HG03196 (cell line): ENCODE measurements at regions not wholly inside any gene's neighbourhood (a gene's known extent, or its start where the extent isn't known, plus 50 kb on each side); places are given as distances from the start of the nearest gene placed in this dataset.
"Not testable (repeated sequence)": the region's sequence is repeated elsewhere in the genome, so short reads cannot be mapped to it uniquely, and the experiment has no call there.

Source experiments
- ATAC-seq: cut with Tn5 transposase; IDR thresholded peaks from one replicate; pipeline ENCODE4 v1.9.1; 2021; ENCODE audit not compliant: unreplicated experiment

GRCh38 chr10:121357401-121357800 lies 240.8 kb downstream of the FGFR2 start:
- ATAC-seq: no peak

GRCh38 chr10:121362026-121362425 lies 236.2 kb downstream of the FGFR2 start:
- no peak for ATAC-seq

DNA sequence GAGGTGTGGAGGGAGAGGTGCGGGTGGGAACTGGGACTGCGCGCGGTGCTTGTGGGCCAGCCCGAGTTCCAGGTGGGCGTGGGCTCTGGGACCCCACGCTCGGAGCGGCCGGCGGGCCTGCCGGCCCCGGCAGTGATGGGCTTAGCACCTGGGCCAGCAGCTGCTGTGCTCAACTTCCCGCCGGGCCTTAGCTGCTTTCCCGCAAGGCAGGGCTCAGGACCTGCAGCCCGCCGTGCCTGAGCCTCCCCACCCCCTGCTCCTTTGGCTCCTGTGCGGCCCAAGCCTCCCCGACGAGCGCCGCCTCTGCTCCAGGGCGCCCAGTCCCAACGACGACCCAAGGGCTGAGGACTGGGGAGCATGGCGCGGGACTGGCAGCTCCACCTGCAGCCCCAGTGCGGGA lies 232.7 kb downstream of the FGFR2 start:
- no peak for ATAC-seq

- ATAC-seq: no peak
Observed at GRCh38 chr10:121368347-121369025, 229.8 kb downstream of the FGFR2 start.

GRCh38 chr10:121369616-121370015 lies 228.6 kb downstream of the FGFR2 start:
- ATAC-seq: no peak

GRCh38 chr10:121371836-121372235 lies 226.4 kb downstream of the FGFR2 start:
- no peak for ATAC-seq

GRCh38 chr10:121373411-121373810 lies 224.8 kb downstream of the FGFR2 start:
- no peak for ATAC-seq

DNA sequence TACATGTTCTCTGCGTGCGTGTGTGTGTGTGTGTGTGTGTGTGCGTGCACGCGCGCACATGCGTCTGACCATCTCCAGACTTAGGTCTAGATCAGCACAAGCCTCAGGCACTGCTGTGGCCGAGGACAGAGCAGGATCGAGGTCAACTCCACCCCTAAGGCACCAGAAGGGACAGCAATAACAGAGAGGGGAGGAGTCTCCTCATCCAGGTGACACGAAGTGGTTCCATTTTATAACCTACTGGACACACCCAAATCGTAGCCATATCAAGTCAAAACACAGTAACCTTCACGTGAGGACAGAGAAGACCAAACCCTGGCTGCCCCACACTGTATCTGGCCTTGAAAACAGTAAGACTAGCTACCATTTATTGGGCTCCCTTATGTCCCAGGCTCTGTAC lies 224.1 kb downstream of the FGFR2 start:
- no peak for ATAC-seq

DNA sequence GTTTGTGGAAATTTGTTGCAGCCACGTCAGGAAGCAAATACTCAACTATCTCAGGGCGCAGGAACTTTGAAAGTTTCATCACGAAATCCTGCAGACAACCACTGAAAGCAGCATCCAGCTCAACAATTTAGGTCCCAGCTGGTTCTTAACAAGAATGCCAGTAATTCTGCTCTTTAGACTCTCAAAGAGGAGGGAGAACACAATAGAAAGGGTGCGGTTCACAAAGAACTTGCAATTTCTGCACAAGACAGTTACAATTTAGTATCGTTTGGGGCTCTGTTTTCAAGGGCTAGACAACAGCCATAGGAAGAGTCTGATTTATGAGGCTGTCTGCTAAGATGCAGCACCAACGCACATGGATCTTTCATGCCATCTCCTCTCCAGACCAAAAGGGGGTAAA lies 223.1 kb downstream of the FGFR2 start:
- no peak for ATAC-seq

DNA sequence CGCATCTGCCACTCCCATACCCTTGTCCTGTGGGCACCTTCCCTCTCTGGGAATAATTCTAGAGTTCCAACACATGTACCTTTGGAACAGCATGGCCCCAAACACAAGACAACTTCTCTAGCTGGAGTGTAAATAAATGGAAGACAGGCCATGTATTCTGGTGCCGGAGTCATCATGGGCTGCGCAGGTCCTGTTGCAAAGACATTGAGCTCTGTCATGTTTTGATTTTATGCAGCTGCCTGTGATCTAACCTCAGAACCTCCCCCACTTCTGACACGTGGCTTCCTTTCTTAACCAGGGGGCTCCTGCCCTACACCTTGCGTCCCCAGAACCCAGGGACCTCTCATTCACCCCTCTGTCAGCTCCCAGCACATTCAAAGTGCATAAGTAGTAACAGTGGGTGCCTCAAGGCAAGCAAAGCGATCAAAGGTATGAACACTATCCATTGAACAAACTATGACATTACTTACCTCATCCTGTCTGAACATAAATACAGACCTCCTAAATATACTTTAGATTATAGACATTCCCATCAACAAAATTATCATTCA lies 219.9 kb downstream of the FGFR2 start:
- no peak for ATAC-seq

GRCh38 chr10:121379013-121379412 lies 219.2 kb downstream of the FGFR2 start:
- ATAC-seq: no peak

DNA sequence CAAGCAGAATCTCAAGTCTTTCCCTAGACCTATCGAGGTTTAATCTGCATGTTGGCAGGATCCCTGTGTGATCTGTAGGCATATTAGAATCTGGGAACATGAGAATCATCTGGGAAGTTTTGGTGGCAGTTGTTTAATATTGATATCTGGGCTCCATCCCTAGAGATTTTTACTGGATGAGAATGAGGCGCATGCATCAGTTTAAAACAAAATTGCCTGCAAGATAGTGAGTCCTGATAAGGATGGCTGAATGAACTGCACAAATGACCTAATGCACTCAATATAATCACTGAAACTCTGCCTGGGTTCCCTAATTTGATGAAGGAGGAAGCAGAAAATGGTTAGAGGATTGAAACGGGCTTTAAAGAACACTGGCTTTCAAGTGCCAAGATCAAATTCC lies 218.0 kb downstream of the FGFR2 start:
- no peak for ATAC-seq

DNA sequence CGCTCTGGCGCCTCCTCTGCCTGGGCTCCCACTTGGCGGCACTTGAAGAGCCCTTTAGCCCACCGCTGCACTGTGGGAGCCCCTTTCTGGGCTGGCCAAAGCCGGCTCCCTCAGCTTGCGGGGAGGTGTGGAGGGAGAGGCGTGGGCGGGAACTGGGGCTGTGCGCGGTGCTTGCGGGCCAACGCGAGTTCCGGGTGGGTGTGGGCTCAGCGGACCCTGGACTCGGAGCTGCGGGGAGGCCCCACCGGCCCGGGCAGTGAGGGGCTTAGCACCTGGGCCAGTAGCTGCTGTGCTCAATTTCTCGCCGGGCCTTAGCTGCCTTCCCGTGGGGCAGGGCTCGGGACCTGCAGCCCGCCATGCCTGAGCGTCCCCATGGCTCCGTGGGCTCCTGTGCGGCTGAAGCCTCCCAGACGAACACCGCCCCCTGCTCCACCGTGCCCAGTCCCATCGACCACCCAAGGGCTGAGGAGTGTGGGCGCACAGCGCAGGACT lies 216.2 kb downstream of the FGFR2 start:
- not testable (repeated sequence) for ATAC-seq

GRCh38 chr10:121385136-121385535 lies 213.1 kb downstream of the FGFR2 start:
- no peak for ATAC-seq

GRCh38 chr10:121392657-121393056 lies 205.6 kb downstream of the FGFR2 start:
- ATAC-seq: no peak

GRCh38 chr10:121393522-121393921 lies 204.7 kb downstream of the FGFR2 start:
- ATAC-seq: no peak

GRCh38 chr10:121400507-121400906 lies 197.7 kb downstream of the FGFR2 start:
- not testable (repeated sequence) for ATAC-seq

DNA sequence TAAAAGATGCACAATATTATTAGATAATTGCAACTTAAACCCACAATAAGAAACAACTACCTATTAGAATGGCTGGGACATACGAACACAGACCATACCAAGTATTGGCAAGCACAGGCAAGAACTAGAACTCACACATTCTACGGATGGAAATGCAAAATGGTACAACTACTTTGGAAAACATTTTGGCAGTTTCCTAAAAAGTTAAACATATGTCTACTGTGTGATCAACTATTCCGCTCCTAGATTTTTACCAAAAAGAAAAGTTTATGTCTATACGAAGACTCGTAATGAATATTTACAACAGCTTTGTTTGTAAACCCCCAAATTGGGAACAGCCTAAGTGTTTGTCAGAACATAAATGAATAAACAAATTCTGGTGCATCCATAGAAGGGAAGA lies 194.7 kb downstream of the FGFR2 start:
- no peak for ATAC-seq

DNA sequence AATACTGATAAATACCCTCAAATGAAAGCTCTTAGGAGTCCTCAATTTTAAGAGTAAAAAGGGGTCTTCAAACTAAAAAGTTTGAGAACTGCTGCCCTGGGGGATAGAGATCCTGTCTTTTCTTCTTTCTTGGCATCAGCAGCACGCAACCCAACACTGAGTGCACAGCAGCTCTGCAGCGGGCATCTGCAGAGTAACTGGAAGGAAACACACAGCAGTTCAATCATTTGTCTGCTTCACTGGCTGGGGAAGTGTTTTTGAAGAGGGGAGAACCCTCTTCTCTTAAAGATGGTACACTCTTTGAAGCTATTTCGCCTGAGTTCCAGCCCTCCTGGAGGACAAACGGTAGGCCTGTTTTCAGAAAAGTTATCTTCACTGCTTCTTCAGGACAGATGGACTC lies 193.6 kb downstream of the FGFR2 start:
- ATAC-seq: no peak

GRCh38 chr10:121405096-121405495 lies 193.1 kb downstream of the FGFR2 start:
- no peak for ATAC-seq

GRCh38 chr10:121405549-121405948 lies 192.7 kb downstream of the FGFR2 start:
- no peak for ATAC-seq

DNA sequence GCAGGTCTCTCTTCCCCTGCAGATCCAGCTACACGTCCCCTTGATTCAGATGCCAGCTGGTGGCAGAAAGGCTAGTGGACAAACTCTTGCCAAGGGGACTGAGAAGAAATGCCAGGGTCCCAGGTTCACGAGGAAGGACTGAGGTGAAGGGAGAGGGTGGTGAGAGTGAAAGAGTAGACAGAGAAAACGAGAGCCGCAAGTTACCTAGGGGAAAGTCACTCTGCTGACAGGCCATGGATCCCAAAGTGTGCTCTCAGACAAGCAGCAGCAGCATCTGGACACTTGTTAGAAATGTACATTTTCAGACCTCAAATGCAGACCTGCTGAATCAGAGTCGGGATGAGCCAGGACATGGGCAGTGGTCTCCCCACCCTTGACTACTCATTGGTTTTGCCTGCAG lies 192.3 kb downstream of the FGFR2 start:
- ATAC-seq: no peak
